Mesenchymal stem cell (in vitro differentiated cells and primary cell): ENCODE measurements at regions not wholly inside any gene's neighbourhood (a gene's known extent, or its start where the extent isn't known, plus 50 kb on each side); places are given as distances from the start of the nearest gene placed in this dataset.
"Not testable (repeated sequence)": the region's sequence is repeated elsewhere in the genome, so short reads cannot be mapped to it uniquely, and the experiment has no call there.

Experiments used
- DNase-seq: peaks from one replicate; pipeline ENCODE4 v3.0.0-alpha.2; 2013
- H2AFZ ChIP-seq: one replicate; pipeline ENCODE4 v1.6.1; 2013; ENCODE audit warnings: low read depth, mild to moderate bottlenecking, control low read depth, inconsistent platforms, low read length, moderate library complexity
- H2AK5ac ChIP-seq: 2 replicates; pipeline ENCODE4 v1.6.1; 2013; ENCODE audit warnings: low read length, moderate library complexity, mild to moderate bottlenecking, inconsistent platforms; ENCODE audit not compliant: severe bottlenecking
- H2BK120ac ChIP-seq: one replicate; pipeline ENCODE4 v1.6.1; 2013; ENCODE audit warnings: low read depth, mild to moderate bottlenecking, inconsistent platforms, low read length, moderate library complexity
- H2BK12ac ChIP-seq, 2 experiments: one replicate each; pipeline ENCODE4 v1.6.1; 2013; ENCODE audit warnings: inconsistent platforms in 2 of 2, low read length in 2 of 2, mild to moderate bottlenecking in 2 of 2, moderate library complexity in 2 of 2, control low read depth in 1 of 2
- H2BK15ac ChIP-seq: one replicate; pipeline ENCODE4 v1.6.1; 2013; ENCODE audit warnings: mild to moderate bottlenecking, low read depth, inconsistent platforms; ENCODE audit not compliant: poor library complexity, severe bottlenecking
- H2BK5ac ChIP-seq: 2 replicates; pipeline ENCODE4 v1.6.1; 2013; ENCODE audit warnings: low read depth, mild to moderate bottlenecking, low read length, control low read depth, inconsistent platforms; ENCODE audit not compliant: poor library complexity, severe bottlenecking
- H3K14ac ChIP-seq, 2 experiments: one replicate each; pipeline ENCODE4 v1.6.1; 2013; ENCODE audit warnings: inconsistent platforms in 2 of 2, low read length in 2 of 2, control low read depth in 1 of 2, mild to moderate bottlenecking in 1 of 2, moderate library complexity in 1 of 2
- H3K18ac ChIP-seq, 2 experiments: one replicate each; pipeline ENCODE4 v1.6.1; 2013; ENCODE audit warnings: inconsistent platforms in 2 of 2, low read length in 2 of 2, control low read depth in 1 of 2, low read depth in 1 of 2, mild to moderate bottlenecking in 1 of 2
- H3K23ac ChIP-seq, 2 experiments: one replicate each; pipeline ENCODE4 v1.6.1; 2013; ENCODE audit warnings: inconsistent platforms in 2 of 2, low read length in 2 of 2, mild to moderate bottlenecking in 2 of 2, moderate library complexity in 2 of 2, control low read depth in 1 of 2
- H3K27ac ChIP-seq: 2 replicates; pipeline ENCODE4 v1.5.1; 2013; ENCODE audit warnings: mild to moderate bottlenecking, moderate library complexity, low read length, control low read depth, inconsistent platforms; ENCODE audit not compliant: poor library complexity, severe bottlenecking
- H3K27me3 ChIP-seq, 2 experiments: 2 replicates each; pipeline versions ENCODE4 v1.6.1 to v1.7.0; 2013; ENCODE audit warnings: low read length in 2 of 2, mild to moderate bottlenecking in 2 of 2, moderate library complexity in 2 of 2, control low read depth in 1 of 2, inconsistent platforms in 1 of 2; ENCODE audit not compliant: control insufficient read depth in 1 of 2, insufficient read depth in 1 of 2
- H3K36me3 ChIP-seq, 2 experiments: 2 replicates each; pipeline versions ENCODE4 v1.6.1 to v1.7.0; 2013; ENCODE audit warnings: low read length in 2 of 2, control low read depth in 1 of 2, inconsistent platforms in 1 of 2, low read depth in 1 of 2, mild to moderate bottlenecking in 1 of 2; ENCODE audit not compliant: insufficient read depth in 2 of 2, control insufficient read depth in 1 of 2
- H3K4ac ChIP-seq, 2 experiments: one replicate each; pipeline ENCODE4 v1.6.1; 2013; ENCODE audit warnings: inconsistent platforms in 2 of 2, low read length in 2 of 2, mild to moderate bottlenecking in 2 of 2, moderate library complexity in 2 of 2, control low read depth in 1 of 2, low read depth in 1 of 2
- H3K4me1 ChIP-seq: 2 replicates; pipeline ENCODE4 v1.6.1; 2013; ENCODE audit warnings: low read depth, low read length, control low read depth; ENCODE audit not compliant: control insufficient read depth, insufficient read depth
- H3K4me2 ChIP-seq: 2 replicates; pipeline ENCODE4 v1.6.1; 2013; ENCODE audit warnings: low read length, mild to moderate bottlenecking, inconsistent platforms; ENCODE audit not compliant: poor library complexity, severe bottlenecking
- H3K4me3 ChIP-seq, 2 experiments: 2 replicates each; pipeline versions ENCODE4 v1.5.1 to v1.7.0; 2013; ENCODE audit warnings: low read length in 2 of 2, mild to moderate bottlenecking in 2 of 2, control low read depth in 1 of 2, low read depth in 1 of 2; ENCODE audit not compliant: insufficient read depth in 1 of 2
- H3K79me1 ChIP-seq: replicated peaks from 2 replicates; pipeline ENCODE4 v1.6.1; 2013; ENCODE audit warnings: mild to moderate bottlenecking, control low read depth, low read length, inconsistent platforms; ENCODE audit not compliant: poor library complexity, severe bottlenecking
- H3K9ac ChIP-seq: 2 replicates; pipeline ENCODE4 v1.7.0; 2013; ENCODE audit warnings: mild to moderate bottlenecking, low read length, moderate library complexity
- H3K9me3 ChIP-seq: 2 replicates; pipeline ENCODE4 v1.7.0; 2013; ENCODE audit warnings: mild to moderate bottlenecking, low read length; ENCODE audit not compliant: control insufficient read depth
- H4K8ac ChIP-seq: one replicate; pipeline ENCODE4 v1.6.1; 2013; ENCODE audit warnings: inconsistent platforms, mild to moderate bottlenecking, low read length, moderate library complexity
- H4K91ac ChIP-seq: one replicate; pipeline ENCODE4 v1.6.1; 2013; ENCODE audit warnings: mild to moderate bottlenecking, low read length, inconsistent platforms
- WGBS: methylation state at CpG from one replicate; pipeline ENCODE4 v1.1.7; 2013; ENCODE audit warnings: mixed read lengths; 5-methylcytosine and 5-hydroxymethylcytosine counted together

DNA sequence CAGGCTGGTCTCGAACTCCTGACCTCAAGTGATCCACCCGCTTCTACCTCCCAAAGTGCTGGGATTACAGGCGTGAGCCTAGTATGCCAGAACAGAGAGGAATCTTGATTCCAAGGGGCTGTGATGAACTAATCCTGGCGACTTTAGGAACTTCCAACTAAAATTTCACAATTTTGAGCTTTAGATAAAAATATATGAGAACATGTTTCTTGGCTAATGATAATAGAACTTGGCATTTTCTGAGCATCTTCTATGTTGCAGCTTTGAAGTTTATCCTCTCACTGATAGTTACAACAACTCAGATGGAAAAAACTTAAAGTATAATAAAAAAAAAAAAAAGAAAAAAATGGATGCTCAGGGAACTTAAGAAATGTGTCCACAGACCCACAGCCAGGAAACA, 69.8 kb upstream of the WSCD1 start:
- Histone ChIP-seq H2BK15ac (no peak overlapping the region), H3K36me3 (no peaks in the 10 kb centered on the region), H3K4me2 (no peak overlapping the region), H3K23ac (no peak overlapping the region), H4K8ac (no peak overlapping the region), H2AFZ (no peak overlapping the region), H2BK12ac (no peak overlapping the region), H4K91ac (no peak overlapping the region), H2BK5ac (no peak overlapping the region), H3K4ac (no peak overlapping the region), H3K27me3 (no peaks in the 10 kb centered on the region), H3K27ac (no peak overlapping the region), H3K18ac (no peak overlapping the region), H2BK120ac (no peak overlapping the region), H3K79me1 (no peaks in the 10 kb centered on the region), H3K14ac (no peak overlapping the region), H3K4me3 (no peak overlapping the region), H3K4me1 (peaks cover 9% of the 10 kb centered on the region), H3K9me3 (no peaks in the 10 kb centered on the region), H2AK5ac (no peak overlapping the region), H3K9ac (no peak overlapping the region)
- DNase-seq = no peak
- 100% methylated on average over 2 of the region's 4 CpGs for WGBS

DNA sequence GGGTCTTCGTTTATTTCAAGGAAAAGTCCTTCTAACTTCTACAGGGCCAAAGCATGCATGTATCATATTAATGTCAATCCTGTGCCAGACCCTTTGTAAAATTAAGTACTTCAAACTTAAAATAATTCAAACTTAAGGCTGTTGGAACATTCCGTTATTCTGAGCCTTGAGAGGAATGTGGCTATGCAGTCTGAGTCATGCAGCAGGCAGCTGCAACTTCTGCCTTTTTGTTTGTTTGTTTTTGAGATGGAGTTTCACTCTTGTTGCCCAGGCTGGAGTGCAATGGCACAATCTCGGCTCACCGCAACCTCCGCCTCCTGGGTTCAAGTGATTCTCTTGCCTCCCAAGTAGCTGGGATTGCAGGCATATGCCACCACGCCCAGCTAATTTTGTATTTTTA, 67.0 kb upstream of the WSCD1 start:
- H3K4me3 ChIP-seq, H4K8ac ChIP-seq, H3K9me3 ChIP-seq, H3K23ac ChIP-seq, H3K79me1 ChIP-seq, H3K36me3 ChIP-seq, H3K14ac ChIP-seq, H3K27ac ChIP-seq, H3K4me2 ChIP-seq, H2AFZ ChIP-seq, H2BK15ac ChIP-seq, H3K4ac ChIP-seq, H3K9ac ChIP-seq, H3K27me3 ChIP-seq, H2BK12ac ChIP-seq, H2BK5ac ChIP-seq, H4K91ac ChIP-seq, H3K4me1 ChIP-seq, H2AK5ac ChIP-seq: not testable (repeated sequence)
- H3K18ac ChIP-seq = peak overlapping the region in 1 of 2 experiments; percentile 55
- peak overlapping the region; percentile 67 for H2BK120ac ChIP-seq
- 5% methylated on average over 6 of the region's 6 CpGs for WGBS
- peak; percentile 81 for DNase-seq

DNA sequence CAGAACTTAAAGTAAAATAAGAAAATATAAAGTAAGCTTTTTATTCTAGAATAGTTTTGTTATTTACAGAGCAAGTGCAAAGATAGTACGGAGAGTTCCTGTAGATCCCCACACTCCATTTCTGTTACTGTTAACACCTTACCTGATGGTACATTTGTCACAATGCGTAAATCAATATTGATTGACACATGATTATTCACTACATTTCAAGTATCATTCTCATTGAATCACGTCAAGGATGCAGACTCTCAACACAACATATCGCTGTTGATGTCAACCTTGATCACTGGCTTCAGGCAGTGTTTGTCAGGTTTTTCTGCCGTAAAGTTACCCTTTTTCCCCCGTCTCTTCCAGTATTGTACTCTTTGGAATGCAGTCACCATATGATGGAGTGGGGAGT, 64.2 kb upstream of the WSCD1 start:
- H3K9me3 ChIP-seq = no peaks in the 10 kb centered on the region
- H2BK120ac ChIP-seq = no peak overlapping the region
- H3K36me3 ChIP-seq = no peaks in the 10 kb centered on the region
- no peak overlapping the region for H3K9ac ChIP-seq
- H3K79me1 ChIP-seq = no peaks in the 10 kb centered on the region
- no peak overlapping the region for H3K4ac ChIP-seq
- H4K8ac ChIP-seq = no peak overlapping the region
- peaks cover 11% of the 10 kb centered on the region for H3K4me1 ChIP-seq
- no peak overlapping the region for H2AFZ ChIP-seq
- no peak overlapping the region for H3K4me2 ChIP-seq
- H3K18ac ChIP-seq = no peak overlapping the region
- H3K4me3 ChIP-seq = no peak overlapping the region
- H3K27me3 ChIP-seq = no peaks in the 10 kb centered on the region
- H2BK12ac ChIP-seq = no peak overlapping the region
- no peak overlapping the region for H2BK15ac ChIP-seq
- DNase-seq = no peak
- H3K14ac ChIP-seq = no peak overlapping the region
- H3K23ac ChIP-seq = no peak overlapping the region
- WGBS = 97% methylated on average over 4 of the region's 6 CpGs
- H4K91ac ChIP-seq = no peak overlapping the region
- no peak overlapping the region for H3K27ac ChIP-seq
- H2AK5ac ChIP-seq = no peak overlapping the region
- no peak overlapping the region for H2BK5ac ChIP-seq

DNA sequence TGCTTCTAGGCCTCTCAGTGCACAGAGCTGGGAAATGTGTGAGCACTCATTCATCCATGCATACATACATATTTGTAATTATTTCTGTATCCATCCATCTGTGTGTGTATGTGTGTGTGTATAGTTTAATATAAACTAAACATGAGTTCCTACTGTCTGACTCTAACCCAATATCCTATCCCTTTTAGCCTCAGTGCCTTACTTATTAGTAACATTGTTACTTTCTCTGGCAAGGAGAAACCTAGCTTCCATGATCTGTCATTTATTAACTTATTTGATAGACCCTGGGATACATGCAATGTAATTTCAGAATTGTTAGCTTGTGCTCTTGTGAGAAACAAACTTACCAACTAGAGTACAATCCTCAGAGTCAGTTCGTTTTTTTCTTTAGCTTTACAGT, 59.0 kb upstream of the WSCD1 start:
- DNase-seq = no peak
- Histone ChIP-seq H2AK5ac (no peak overlapping the region), H2BK120ac (no peak overlapping the region), H3K14ac (no peak overlapping the region), H4K8ac (no peak overlapping the region), H2BK12ac (no peak overlapping the region), H3K23ac (no peak overlapping the region), H3K9ac (no peak overlapping the region), H3K27me3 (no peaks in the 10 kb centered on the region), H2AFZ (no peak overlapping the region), H3K36me3 (no peaks in the 10 kb centered on the region), H3K4ac (no peak overlapping the region), H3K18ac (no peak overlapping the region), H4K91ac (no peak overlapping the region), H3K27ac (peak overlapping the region; percentile 2), H3K4me1 (peaks cover 2% of the 10 kb centered on the region), H3K4me2 (no peak overlapping the region), H2BK15ac (no peak overlapping the region), H3K9me3 (peaks cover 8% of the 10 kb centered on the region), H3K79me1 (no peaks in the 10 kb centered on the region), H2BK5ac (no peak overlapping the region), H3K4me3 (no peak overlapping the region)
- no CpG with 5 or more reads among the region's 1 CpG for WGBS
